ENCODE measurements at regions not wholly inside any gene's neighbourhood (a gene's known extent, or its start where the extent isn't known, plus 50 kb on each side); places are given as distances from the start of the nearest gene placed in this dataset.

DNA sequence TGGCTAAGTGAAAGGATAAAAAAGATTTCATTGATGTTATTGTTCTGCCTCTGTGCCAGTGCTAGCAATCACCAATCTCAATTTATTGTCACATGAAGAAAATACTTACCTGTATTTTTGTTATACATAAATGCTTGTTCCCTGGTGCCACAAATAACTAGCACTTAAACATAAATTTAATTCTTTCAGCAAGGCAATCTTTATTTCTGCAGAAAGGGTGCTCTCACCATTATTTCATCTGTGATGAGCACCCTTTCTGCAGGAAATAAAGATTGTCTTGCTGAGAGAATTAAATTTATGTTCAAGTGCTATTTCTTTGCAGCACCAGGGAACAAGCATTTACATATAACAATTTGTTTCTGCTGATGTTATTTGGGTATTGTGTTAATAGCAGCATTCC, 87.2 kb downstream of the DIRAS3 start:
- TF ChIP-seq, protein P1, sequence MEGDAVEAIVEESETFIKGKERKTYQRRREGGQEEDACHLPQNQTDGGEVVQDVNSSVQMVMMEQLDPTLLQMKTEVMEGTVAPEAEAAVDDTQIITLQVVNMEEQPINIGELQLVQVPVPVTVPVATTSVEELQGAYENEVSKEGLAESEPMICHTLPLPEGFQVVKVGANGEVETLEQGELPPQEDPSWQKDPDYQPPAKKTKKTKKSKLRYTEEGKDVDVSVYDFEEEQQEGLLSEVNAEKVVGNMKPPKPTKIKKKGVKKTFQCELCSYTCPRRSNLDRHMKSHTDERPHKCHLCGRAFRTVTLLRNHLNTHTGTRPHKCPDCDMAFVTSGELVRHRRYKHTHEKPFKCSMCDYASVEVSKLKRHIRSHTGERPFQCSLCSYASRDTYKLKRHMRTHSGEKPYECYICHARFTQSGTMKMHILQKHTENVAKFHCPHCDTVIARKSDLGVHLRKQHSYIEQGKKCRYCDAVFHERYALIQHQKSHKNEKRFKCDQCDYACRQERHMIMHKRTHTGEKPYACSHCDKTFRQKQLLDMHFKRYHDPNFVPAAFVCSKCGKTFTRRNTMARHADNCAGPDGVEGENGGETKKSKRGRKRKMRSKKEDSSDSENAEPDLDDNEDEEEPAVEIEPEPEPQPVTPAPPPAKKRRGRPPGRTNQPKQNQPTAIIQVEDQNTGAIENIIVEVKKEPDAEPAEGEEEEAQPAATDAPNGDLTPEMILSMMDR (IDR thresholded peaks at IDR 0.05 in 2 of 3, conservative IDR thresholded peaks at IDR 0.05 in 1 of 3; ENCODE audit: control insufficient read depth in 2 of 3, extremely low read depth in 1 of 3, insufficient read depth in 1 of 3, low read depth in 3 of 3, low read length in 3 of 3): no peak
- TF ChIP-seq NBN (IDR thresholded peaks at IDR 0.05) (no peak), RUNX3 (IDR thresholded peaks at IDR 0.05; ENCODE audit: low read length) (no peak), POLR2A (IDR thresholded peaks at IDR 0.05; ENCODE audit: low read depth, low read length) (no peak), POLR2AphosphoS5 (IDR thresholded peaks at IDR 0.05; ENCODE audit: low read length) (no peak), PML (IDR thresholded peaks at IDR 0.05; ENCODE audit: low read length) (no peak), TAF1 (IDR thresholded peaks at IDR 0.05; ENCODE audit: borderline replicate concordance, low read depth, low read length) (no peak), ZNF384 (IDR thresholded peaks at IDR 0.05; ENCODE audit: borderline replicate concordance, low read depth, low read length) (no peak)
- TF ChIP-seq, protein P2, sequence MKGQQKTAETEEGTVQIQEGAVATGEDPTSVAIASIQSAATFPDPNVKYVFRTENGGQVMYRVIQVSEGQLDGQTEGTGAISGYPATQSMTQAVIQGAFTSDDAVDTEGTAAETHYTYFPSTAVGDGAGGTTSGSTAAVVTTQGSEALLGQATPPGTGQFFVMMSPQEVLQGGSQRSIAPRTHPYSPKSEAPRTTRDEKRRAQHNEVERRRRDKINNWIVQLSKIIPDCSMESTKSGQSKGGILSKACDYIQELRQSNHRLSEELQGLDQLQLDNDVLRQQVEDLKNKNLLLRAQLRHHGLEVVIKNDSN (IDR thresholded peaks at IDR 0.05; ENCODE audit: borderline replicate concordance, extremely low read length, insufficient read depth, low read depth, low read length): no peak
